ENCODE measurements at regions not wholly inside any gene's neighbourhood (a gene's known extent, or its start where the extent isn't known, plus 50 kb on each side); places are given as distances from the start of the nearest gene placed in this dataset.

GRCh38 chr2:129912066-129912820 is 67.2 kb upstream of the RAB6C start:
- WGBS (ENCODE audit: insufficient coverage, low coverage, missing lambda C conversion rate) = under 1% methylated on average over 18 of the region's 24 CpGs
- Histone ChIP-seq H3K9ac (ENCODE audit: insufficient read depth in 1 of 2, low read depth in 2 of 2, low read length in 2 of 2) (no peak overlapping the region), H4K20me1 (replicated peaks; ENCODE audit: control insufficient read depth, insufficient read depth, low read length) (0 out of 2 replicates have a peak, but pooled peaks cover 2% of the 10 kb centered on the region), H3K27ac (ENCODE audit: extremely low read depth, low read depth, low read length) (no peak overlapping the region), H3K4me2 (ENCODE audit: insufficient read depth, low read length) (no peak overlapping the region), H3K79me2 (ENCODE audit: control insufficient read depth, insufficient read depth, low read length) (no peaks in the 10 kb centered on the region), H3K9me3 (replicated peaks; ENCODE audit: control insufficient read depth, insufficient read depth, low read depth, low read length) (no peaks in the 10 kb centered on the region), H3K4me3 (no peak overlapping the region), H3K4me1 (replicated peaks in 1 of 2; ENCODE audit: control insufficient read depth in 2 of 2, insufficient read depth in 2 of 2, low read length in 2 of 2) (no peaks in the 10 kb centered on the region), H3K27me3 (ENCODE audit: control insufficient read depth in 2 of 2, insufficient read depth in 2 of 2, low read length in 2 of 2) (peaks cover 0 to 50% of the 10 kb centered on the region in 2 experiments; a peak in 4 of 5 replicates), H2AFZ (ENCODE audit: low read depth, low read length) (no peak overlapping the region), H3K36me3 (ENCODE audit: control insufficient read depth, insufficient read depth, low read length) (no peaks in the 10 kb centered on the region), H3K9me1 (ENCODE audit: control insufficient read depth, insufficient read depth, low read length) (no peaks in the 10 kb centered on the region)
- BruUV-seq (replicated peaks) = no TSS peak
- FAIRE-seq = no peak
- DNase-seq (ENCODE audit: extremely low read depth in 1 of 4, low spot score in 3 of 4) = no peak
- CTCF ChIA-PET (ENCODE audit: low intra/inter-chr PET ratio) = no interaction called here
- intact Hi-C loops (cut with micrococcal nuclease) (no loop called here), in situ Hi-C loops (cut with MboI) (no loop called here)
- POLR2A ChIA-PET = interaction anchor here (1.0 kb wide), 1 partner anchor 21 kb away, joined by 3 read pairs; no protein-coding TSS in a partner anchor
- peak; percentile 31; the same call in 2 of the 3 replicates for ATAC-seq
- TF ChIP-seq ETV6 (IDR thresholded peaks at IDR 0.05; ENCODE audit: borderline replicate concordance in 1 of 2, low read depth in 2 of 2, low read length in 1 of 2) (no peak), ETV6 (CRISPR knock-in tag; IDR thresholded peaks at IDR 0.05; ENCODE audit: borderline replicate concordance) (no peak), ZNF696 (CRISPR knock-in tag; conservative IDR thresholded peaks at IDR 0.05) (no peak), SMARCA4 (IDR thresholded peaks at IDR 0.05) (no peak), FOSL1 (tag; conservative IDR thresholded peaks at IDR 0.05) (no peak), CBFA2T3 (IDR thresholded peaks at IDR 0.05) (no peak), POLR3G (IDR thresholded peaks at IDR 0.05; ENCODE audit: extremely low read depth, insufficient read length, insufficient replicate concordance) (no peak), ZNF146 (CRISPR knock-in tag; IDR thresholded peaks at IDR 0.05; ENCODE audit: unreplicated experiment) (no peak), MTA1 (IDR thresholded peaks at IDR 0.05; ENCODE audit: borderline replicate concordance) (no peak), RFX5 (IDR thresholded peaks at IDR 0.05; ENCODE audit: low read depth, low read length) (no peak), ZNF695 (CRISPR knock-in tag; IDR thresholded peaks at IDR 0.05) (no peak), TOE1 (IDR thresholded peaks at IDR 0.05; ENCODE audit: borderline replicate concordance) (no peak), TOE1 (CRISPR knock-in tag; IDR thresholded peaks at IDR 0.05; ENCODE audit: borderline replicate concordance, low read depth) (no peak)
